ENCODE measurements at regions not wholly inside any gene's neighbourhood (a gene's known extent, or its start where the extent isn't known, plus 50 kb on each side); places are given as distances from the start of the nearest gene placed in this dataset.

- Histone ChIP-seq H3K27me3 (ENCODE audit: control insufficient read depth, low read length) (no peaks in the 10 kb centered on the region), H3K79me2 (ENCODE audit: control insufficient read depth, low read length) (no peaks in the 10 kb centered on the region), H3K9me2 (replicated peaks; ENCODE audit: control insufficient read depth, low read length) (no peaks in the 10 kb centered on the region), H4K20me1 (ENCODE audit: control insufficient read depth, insufficient read depth, low read depth, low read length) (no peaks in the 10 kb centered on the region), H3K27ac (ENCODE audit: low read depth, low read length) (no peak overlapping the region), H3K4me2 (ENCODE audit: low read length) (no peak overlapping the region), H3K4me1 (ENCODE audit: control insufficient read depth, low read length) (no peaks in the 10 kb centered on the region), H3F3A (ENCODE audit: control insufficient read depth, insufficient read depth) (no peaks in the 10 kb centered on the region), H3K4me3 (ENCODE audit: low read length) (no peak overlapping the region), H3K36me3 (ENCODE audit: control insufficient read depth, low read length) (no peaks in the 10 kb centered on the region), H3K9me3 (ENCODE audit: control insufficient read depth, insufficient read depth, low read length) (no peaks in the 10 kb centered on the region)
- no peak for TF ChIP-seq EZH2phosphoT487 (IDR thresholded peaks at IDR 0.05; ENCODE audit: borderline replicate concordance, low read length)
- no peak for TF ChIP-seq CTCF (IDR thresholded peaks at IDR 0.05; ENCODE audit: low read depth, low read length, poor library complexity, severe bottlenecking)
Observed at GRCh38 chr4:148790246-148790645, 348.0 kb upstream of the NR3C2 start.

GRCh38 chr4:148787831-148788477, 345.7 kb upstream of the NR3C2 start:
- H3F3A ChIP-seq (ENCODE audit: control insufficient read depth, insufficient read depth): no peaks in the 10 kb centered on the region
- no peaks in the 10 kb centered on the region for H3K36me3 ChIP-seq (ENCODE audit: control insufficient read depth, low read length)
- H3K4me1 ChIP-seq (ENCODE audit: control insufficient read depth, low read length): no peaks in the 10 kb centered on the region
- no peak overlapping the region for H3K4me3 ChIP-seq (ENCODE audit: low read length)
- TF ChIP-seq CTCF (IDR thresholded peaks at IDR 0.05; ENCODE audit: low read depth, low read length, poor library complexity, severe bottlenecking) (no peak), EZH2phosphoT487 (IDR thresholded peaks at IDR 0.05; ENCODE audit: borderline replicate concordance, low read length) (no peak)
- H4K20me1 ChIP-seq (ENCODE audit: control insufficient read depth, insufficient read depth, low read depth, low read length): no peaks in the 10 kb centered on the region
- H3K4me2 ChIP-seq (ENCODE audit: low read length): no peak overlapping the region
- H3K79me2 ChIP-seq (ENCODE audit: control insufficient read depth, low read length): no peaks in the 10 kb centered on the region
- no peaks in the 10 kb centered on the region for H3K27me3 ChIP-seq (ENCODE audit: control insufficient read depth, low read length)
- no peak overlapping the region for H3K27ac ChIP-seq (ENCODE audit: low read depth, low read length)
- H3K9me3 ChIP-seq (ENCODE audit: control insufficient read depth, insufficient read depth, low read length): no peaks in the 10 kb centered on the region
- no peaks in the 10 kb centered on the region for H3K9me2 ChIP-seq (replicated peaks; ENCODE audit: control insufficient read depth, low read length)

GRCh38 chr4:148787285-148787684, 345.1 kb upstream of the NR3C2 start:
- Histone ChIP-seq H3F3A (ENCODE audit: control insufficient read depth, insufficient read depth) (no peaks in the 10 kb centered on the region), H3K27me3 (ENCODE audit: control insufficient read depth, low read length) (no peaks in the 10 kb centered on the region), H3K4me1 (ENCODE audit: control insufficient read depth, low read length) (no peaks in the 10 kb centered on the region), H3K36me3 (ENCODE audit: control insufficient read depth, low read length) (no peaks in the 10 kb centered on the region), H3K79me2 (ENCODE audit: control insufficient read depth, low read length) (no peaks in the 10 kb centered on the region), H3K4me3 (ENCODE audit: low read length) (no peak overlapping the region), H4K20me1 (ENCODE audit: control insufficient read depth, insufficient read depth, low read depth, low read length) (no peaks in the 10 kb centered on the region), H3K27ac (ENCODE audit: low read depth, low read length) (no peak overlapping the region), H3K9me2 (replicated peaks; ENCODE audit: control insufficient read depth, low read length) (no peaks in the 10 kb centered on the region), H3K4me2 (ENCODE audit: low read length) (no peak overlapping the region), H3K9me3 (ENCODE audit: control insufficient read depth, insufficient read depth, low read length) (no peaks in the 10 kb centered on the region)
- TF ChIP-seq CTCF (IDR thresholded peaks at IDR 0.05; ENCODE audit: low read depth, low read length, poor library complexity, severe bottlenecking) (no peak), EZH2phosphoT487 (IDR thresholded peaks at IDR 0.05; ENCODE audit: borderline replicate concordance, low read length) (no peak)
